H1 (cell line): ENCODE measurements at regions not wholly inside any gene's neighbourhood (a gene's known extent, or its start where the extent isn't known, plus 50 kb on each side); places are given as distances from the start of the nearest gene placed in this dataset.

ENCODE experiments used
- CTCF ChIA-PET: fragments of 300-600 bp; sonication (Branson Sonifier 250); formaldehyde crosslinking; loops from one replicate; lab custom pipeline; 2021; ENCODE audit not compliant: partially characterized antibody; lab: Charles Lee
- POLR2A ChIA-PET: fragments of 300-600 bp; sonication (Branson Sonifier 250); formaldehyde crosslinking; loops from one replicate; lab custom pipeline; 2021; ENCODE audit warnings: inconsistent platforms; ENCODE audit not compliant: partially characterized antibody; lab: Charles Lee
- DNase-seq, 2 experiments: peaks; one replicate each; pipeline versions ENCODE4 v3.0.0 to v3.0.0-alpha.2; 2010 to 2022; ENCODE audit warnings: low spot score in 2 of 2, low read depth in 1 of 2, mixed read lengths in 1 of 2
- FAIRE-seq: peaks from 2 replicates; lab custom pipeline; 2011; peaks lifted over from hg19 to GRCh38; lab: Jason Lieb, UNC
- H2AFZ ChIP-seq: 2 replicates; pipeline ENCODE4 v1.8.1; 2012; ENCODE audit warnings: low read length, inconsistent platforms
- H2AK5ac ChIP-seq: 2 replicates; pipeline ENCODE4 v1.6.1; 2013; ENCODE audit warnings: low read depth, low read length
- H2BK120ac ChIP-seq: replicated peaks from 2 replicates; pipeline ENCODE3; 2013; ENCODE audit warnings: low read depth, low read length, inconsistent platforms
- H2BK12ac ChIP-seq: 2 replicates; pipeline ENCODE4 v1.6.1; 2013; ENCODE audit warnings: low read depth, low read length
- H2BK15ac ChIP-seq: 2 replicates; pipeline ENCODE4 v1.6.1; 2013; ENCODE audit warnings: low read length
- H2BK20ac ChIP-seq: 2 replicates; pipeline ENCODE4 v1.6.1; 2013; ENCODE audit warnings: low read length
- H2BK5ac ChIP-seq: 2 replicates; pipeline ENCODE4 v1.6.1; 2013; ENCODE audit warnings: low read depth, low read length
- H3K14ac ChIP-seq: 2 replicates; pipeline ENCODE4 v1.6.1; 2013; ENCODE audit warnings: inconsistent platforms; ENCODE audit not compliant: insufficient read length
- H3K18ac ChIP-seq: 2 replicates; pipeline ENCODE4 v1.6.1; 2013; ENCODE audit warnings: low read length; ENCODE audit errors: extremely low read depth
- H3K23ac ChIP-seq: 2 replicates; pipeline ENCODE4 v1.6.1; 2013; ENCODE audit warnings: inconsistent platforms; ENCODE audit not compliant: insufficient read length
- H3K23me2 ChIP-seq: 2 replicates; pipeline ENCODE4 v1.6.1; 2013; ENCODE audit warnings: low read depth, low read length
- H3K27ac ChIP-seq: 2 replicates; pipeline ENCODE4 v1.6.1; 2011; ENCODE audit warnings: low read depth, low read length, inconsistent platforms
- H3K27me3 ChIP-seq, 4 experiments: replicated peaks in 1 of 4; 1 replicate in 1 of 4; 2 replicates in 3 of 4; pipeline versions ENCODE4 v1.6.1 to v1.8.1; 2011 to 2013; ENCODE audit warnings: low read length in 3 of 4, mild to moderate bottlenecking in 3 of 4, inconsistent platforms in 2 of 4, mixed read lengths in 2 of 4, moderate library complexity in 1 of 4; ENCODE audit not compliant: control insufficient read depth in 3 of 4, insufficient read depth in 3 of 4; ENCODE audit errors: extremely low read depth in 1 of 4
- H3K36me3 ChIP-seq, 4 experiments: 2 replicates each; pipeline versions ENCODE4 v1.6.1 to v1.8.1; 2011 to 2013; ENCODE audit warnings: mild to moderate bottlenecking in 4 of 4, low read length in 3 of 4, moderate library complexity in 2 of 4, control low read depth in 1 of 4, inconsistent platforms in 1 of 4; ENCODE audit not compliant: insufficient read depth in 4 of 4, control insufficient read depth in 2 of 4
- H3K4ac ChIP-seq: replicated peaks from 2 replicates; pipeline ENCODE3; 2013; ENCODE audit warnings: low read length, low read depth, mixed read lengths, inconsistent platforms; ENCODE audit not compliant: insufficient read length
- H3K4me1 ChIP-seq, 4 experiments: replicated peaks in 1 of 4; 1 replicate in 1 of 4; 2 replicates in 3 of 4; pipeline versions ENCODE4 v1.6.1 to v1.8.1; 2011 to 2013; ENCODE audit warnings: low read length in 3 of 4, inconsistent platforms in 2 of 4, mixed read lengths in 1 of 4; ENCODE audit not compliant: insufficient read depth in 4 of 4, control insufficient read depth in 3 of 4
- H3K4me2 ChIP-seq, 2 experiments: 2 replicates each; pipeline versions ENCODE4 v1.6.1 to v1.8.1; 2011 to 2013; ENCODE audit warnings: low read depth in 2 of 2, low read length in 2 of 2, control low read depth in 1 of 2, inconsistent platforms in 1 of 2, mild to moderate bottlenecking in 1 of 2; ENCODE audit not compliant: insufficient read depth in 1 of 2
- H3K4me3 ChIP-seq, 4 experiments: fragments of 200-600, 300-600 bp in 1 of 4; sonication (generic), shearing (Covaris generic), sonication (Bioruptor Twin) in 1 of 4; 2 replicates each; pipeline versions ENCODE4 v1.5.1 to v1.8.1; 2011 to 2016; ENCODE audit warnings: low read length in 4 of 4, low read depth in 3 of 4, control low read depth in 2 of 4, inconsistent platforms in 2 of 4, mild to moderate bottlenecking in 2 of 4, mixed read lengths in 1 of 4, moderate library complexity in 1 of 4; ENCODE audit not compliant: insufficient read depth in 2 of 4; ENCODE audit errors: extremely low read depth in 1 of 4
- H3K56ac ChIP-seq: replicated peaks from 2 replicates; pipeline ENCODE3; 2013; ENCODE audit warnings: low read depth, mild to moderate bottlenecking, mixed read lengths, low read length, inconsistent platforms; ENCODE audit not compliant: insufficient read length
- H3K79me1 ChIP-seq: 2 replicates; pipeline ENCODE4 v1.6.1; 2013; ENCODE audit warnings: low read depth, low read length, control low read depth
- H3K79me2 ChIP-seq, 2 experiments: 2 replicates each; pipeline versions ENCODE4 v1.6.1 to v1.8.1; 2012 to 2013; ENCODE audit warnings: low read length in 2 of 2, mild to moderate bottlenecking in 2 of 2, inconsistent platforms in 1 of 2; ENCODE audit not compliant: insufficient read depth in 2 of 2, control insufficient read depth in 1 of 2
- H3K9ac ChIP-seq, 4 experiments: replicated peaks in 1 of 4; 1 replicate in 1 of 4; 2 replicates in 3 of 4; pipeline versions ENCODE4 v1.6.1 to v1.8.1; 2011 to 2013; ENCODE audit warnings: low read depth in 3 of 4, low read length in 3 of 4, control low read depth in 2 of 4, mild to moderate bottlenecking in 2 of 4, moderate library complexity in 2 of 4, inconsistent platforms in 1 of 4; ENCODE audit errors: extremely low read depth in 1 of 4
- H3K9me3 ChIP-seq, 2 experiments: 2 replicates each; pipeline versions ENCODE4 v1.6.1 to v1.8.1; 2012 to 2013; ENCODE audit warnings: mild to moderate bottlenecking in 2 of 2, moderate library complexity in 2 of 2, control low read depth in 1 of 2, inconsistent platforms in 1 of 2, low read depth in 1 of 2, low read length in 1 of 2, mixed read lengths in 1 of 2; ENCODE audit not compliant: insufficient read depth in 2 of 2
- H4K20me1 ChIP-seq, 2 experiments: replicated peaks in 1 of 2; 2 replicates each; pipeline versions ENCODE3 to v1.8.1; 2011 to 2013; ENCODE audit warnings: inconsistent platforms in 2 of 2, low read length in 2 of 2, mild to moderate bottlenecking in 1 of 2; ENCODE audit not compliant: insufficient read depth in 2 of 2, control insufficient read depth in 1 of 2
- H4K5ac ChIP-seq: 2 replicates; pipeline ENCODE4 v1.6.1; 2013; ENCODE audit warnings: low read length, low read depth, mixed read lengths, inconsistent platforms; ENCODE audit not compliant: insufficient read length
- H4K8ac ChIP-seq: 2 replicates; pipeline ENCODE4 v1.8.0; 2013; ENCODE audit warnings: mild to moderate bottlenecking, moderate library complexity, low read length, inconsistent platforms; ENCODE audit not compliant: insufficient read depth; ENCODE audit errors: extremely low read depth
- H4K91ac ChIP-seq: replicated peaks from 2 replicates; pipeline ENCODE3; 2013; ENCODE audit warnings: low read length, mixed read lengths, inconsistent platforms; ENCODE audit not compliant: insufficient read length
- BRCA1 ChIP-seq: IDR thresholded peaks from 2 replicates; pipeline ENCODE4 v1.6.1; 2012; ENCODE audit warnings: low read depth, low read length, improper control_type of control experiment
- CBX8 ChIP-seq: fragments of 300-800, 300-1000 bp; sonication (generic); IDR thresholded peaks from 2 replicates; pipeline ENCODE4 v1.7.1; 2016; ENCODE audit warnings: low read depth, low read length, borderline replicate concordance
- CEBPB ChIP-seq: IDR thresholded peaks from 2 replicates; pipeline ENCODE4 v1.6.1; 2012; ENCODE audit warnings: low read depth, low read length
- CHD2 ChIP-seq: IDR thresholded peaks from 2 replicates; pipeline ENCODE4 v1.6.1; 2012; ENCODE audit warnings: low read length, improper control_type of control experiment
- CTCF ChIP-seq, 3 experiments: IDR thresholded peaks; 1 replicate in 2 of 3; 2 replicates in 1 of 3; pipeline versions ENCODE4 v1.5.1 to v1.6.1; 2011; ENCODE audit warnings: low read length in 3 of 3, mild to moderate bottlenecking in 3 of 3, inconsistent platforms in 2 of 3, low read depth in 1 of 3, moderate library complexity in 1 of 3; ENCODE audit not compliant: insufficient read depth in 1 of 3; ENCODE audit errors: control extremely low read depth in 1 of 3
- EGR1 ChIP-seq: IDR thresholded peaks from 2 replicates; pipeline ENCODE4 v1.6.1; 2011; ENCODE audit warnings: low read depth, low read length, borderline replicate concordance
- HDAC6 ChIP-seq: IDR thresholded peaks from one replicate; pipeline ENCODE4 v1.7.1; 2012; ENCODE audit warnings: low read depth, mild to moderate bottlenecking, inconsistent platforms, low read length, moderate library complexity
- KDM4A ChIP-seq: IDR thresholded peaks from one replicate; pipeline ENCODE4 v1.7.1; 2012; ENCODE audit warnings: low read depth, mild to moderate bottlenecking, moderate library complexity, low read length, inconsistent platforms; ENCODE audit not compliant: severe bottlenecking
- KDM5A ChIP-seq: fragments of 200-600 bp; IDR thresholded peaks from 2 replicates; pipeline ENCODE4 v1.7.1; 2012; ENCODE audit warnings: mild to moderate bottlenecking, low read length, inconsistent platforms, mixed read lengths
- RFX5 ChIP-seq: IDR thresholded peaks from 2 replicates; pipeline ENCODE4 v1.6.1; 2011; ENCODE audit warnings: low read depth, low read length, improper control_type of control experiment, borderline replicate concordance
- SAP30 ChIP-seq: fragments of 300-600 bp; sonication (generic); IDR thresholded peaks from 2 replicates; pipeline ENCODE4 v1.7.1; 2012; ENCODE audit warnings: low read length, moderate library complexity, mild to moderate bottlenecking, inconsistent platforms; ENCODE audit not compliant: insufficient read depth, insufficient replicate concordance
- WGBS, 2 experiments: shearing (Covaris generic) in 1 of 2; methylation state at CpG; one replicate each; pipeline versions ENCODE4 v1.1.6 to v1.1.7; 2013 to 2015; ENCODE audit warnings: low lambda C conversion rate in 2 of 2, mixed read lengths in 2 of 2, inconsistent platforms in 1 of 2, low coverage in 1 of 2, missing lambda C conversion rate in 1 of 2; ENCODE audit not compliant: insufficient replicate concordance in 2 of 2, insufficient coverage in 1 of 2, insufficient read length in 1 of 2; ENCODE audit errors: extremely low coverage in 1 of 2, missing lambda C conversion rate in 1 of 2; 5-methylcytosine and 5-hydroxymethylcytosine counted together
- TF ChIP-seq, protein P1 (sequence below): IDR thresholded peaks from 2 replicates; pipeline ENCODE4 v1.6.1; 2012; ENCODE audit warnings: inconsistent platforms

DNA sequence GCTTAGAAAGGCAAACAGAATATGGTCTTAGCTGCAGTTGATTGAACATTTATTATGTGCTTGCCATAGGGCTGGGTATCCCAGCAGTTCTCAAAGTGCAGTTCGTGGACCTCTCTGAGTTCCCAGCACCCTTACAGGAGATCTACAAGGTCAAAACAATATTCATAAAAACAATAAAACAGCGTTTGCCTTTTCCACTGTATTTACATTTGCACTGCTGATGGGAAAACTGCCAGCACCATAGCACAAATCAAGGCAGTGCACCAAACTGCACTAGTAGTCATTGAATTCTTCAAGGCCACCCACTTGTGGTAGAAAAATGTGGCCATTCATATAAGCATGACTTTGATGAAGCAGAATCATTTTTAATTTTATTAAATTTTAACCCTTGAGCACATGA lies 128.1 kb downstream of the CCDC34 start:
- Histone ChIP-seq H3K9me3 (no peaks in the 10 kb centered on the region), H2BK12ac (no peak overlapping the region), H3K27ac (no peak overlapping the region), H3K79me1 (no peaks in the 10 kb centered on the region), H3K23me2 (no peaks in the 10 kb centered on the region; the same call in 1 of the 2 replicates), H2BK15ac (no peak overlapping the region), H3K4me3 (no peak overlapping the region), H4K91ac (no peak overlapping the region), H2AK5ac (no peak overlapping the region), H2AFZ (no peak overlapping the region), H3K9ac (no peak overlapping the region), H3K23ac (no peak overlapping the region), H4K8ac (no peak overlapping the region), H3K79me2 (no peaks in the 10 kb centered on the region), H3K4ac (no peak overlapping the region), H2BK120ac (no peak overlapping the region), H3K4me1 (no peaks in the 10 kb centered on the region; a peak in 2 of 7 replicates), H3K18ac (no peak overlapping the region), H4K20me1 (no peaks in the 10 kb centered on the region), H3K14ac (no peak overlapping the region), H4K5ac (no peak overlapping the region), H3K36me3 (no peaks in the 10 kb centered on the region), H3K4me2 (no peak overlapping the region), H2BK20ac (no peak overlapping the region), H2BK5ac (no peak overlapping the region), H3K27me3 (no peaks in the 10 kb centered on the region), H3K56ac (no peak overlapping the region)
- 89% methylated on average over 2 of the region's 2 CpGs; no CpG with 5 or more reads in 1 of the 2 experiments for WGBS, 2 experiments
- ChIA-PET POLR2A (interaction anchor here (1.6 kb wide), 1 partner anchor 16 kb away, joined by 6 read pairs; no protein-coding TSS in a partner anchor), CTCF (interaction anchor here (0.6 to 1.3 kb wide), 3 partner anchors 9 to 24 kb away, joined by 3 read pairs; no protein-coding TSS in a partner anchor)
- FAIRE-seq (no peak), DNase-seq (no peak)
- TF ChIP-seq EGR1 (no peak), CBX8 (no peak), BRCA1 (no peak), KDM5A (no peak), RFX5 (no peak), HDAC6 (no peak), CEBPB (no peak), KDM4A (no peak), SAP30 (no peak), CHD2 (no peak), CTCF (IDR thresholded peaks at IDR 0.05; ENCODE audit: control extremely low read depth in 1 of 3, insufficient read depth in 1 of 3, low read depth in 1 of 3, low read length in 3 of 3) (no peak)
- TF ChIP-seq, protein P1, sequence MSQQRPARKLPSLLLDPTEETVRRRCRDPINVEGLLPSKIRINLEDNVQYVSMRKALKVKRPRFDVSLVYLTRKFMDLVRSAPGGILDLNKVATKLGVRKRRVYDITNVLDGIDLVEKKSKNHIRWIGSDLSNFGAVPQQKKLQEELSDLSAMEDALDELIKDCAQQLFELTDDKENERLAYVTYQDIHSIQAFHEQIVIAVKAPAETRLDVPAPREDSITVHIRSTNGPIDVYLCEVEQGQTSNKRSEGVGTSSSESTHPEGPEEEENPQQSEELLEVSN: no peak
